NCI-H187 treated with DMSO at 0.1 percent for 48 hours (cell line): ENCODE measurements at regions not wholly inside any gene's neighbourhood (a gene's known extent, or its start where the extent isn't known, plus 50 kb on each side); places are given as distances from the start of the nearest gene placed in this dataset.
"Not testable (repeated sequence)": the region's sequence is repeated elsewhere in the genome, so short reads cannot be mapped to it uniquely, and the experiment has no call there.

ENCODE experiments used
- DNase-seq: peaks from one replicate; lab custom pipeline; 2025; lab: John Stamatoyannopoulos, UW

- DNase-seq: no peak
These were observed 213.3 kb upstream of the IGFBP3 start for GRCh38 chr7:46134385-46134784.

GRCh38 chr7:46133751-46134150, 212.7 kb upstream of the IGFBP3 start:
- no peak for DNase-seq

GRCh38 chr7:46133072-46133471, 212.0 kb upstream of the IGFBP3 start:
- DNase-seq: no peak

- no peak for DNase-seq
These were observed 211.1 kb upstream of the IGFBP3 start for GRCh38 chr7:46131916-46132795.

GRCh38 chr7:46129831-46130230, 208.8 kb upstream of the IGFBP3 start:
- no peak for DNase-seq

- DNase-seq: no peak
These were observed 206.7 kb upstream of the IGFBP3 start for GRCh38 chr7:46127814-46128213.

GRCh38 chr7:46126675-46127300, 205.7 kb upstream of the IGFBP3 start:
- DNase-seq: no peak

GRCh38 chr7:46123756-46124343, 202.8 kb upstream of the IGFBP3 start:
- DNase-seq: no peak

GRCh38 chr7:46115410-46115809, 194.3 kb upstream of the IGFBP3 start:
- no peak for DNase-seq

GRCh38 chr7:46109437-46109836, 188.4 kb upstream of the IGFBP3 start:
- no peak for DNase-seq

GRCh38 chr7:46108272-46108671, 187.2 kb upstream of the IGFBP3 start:
- DNase-seq: no peak

GRCh38 chr7:46107610-46108217, 186.6 kb upstream of the IGFBP3 start:
- no peak for DNase-seq

- DNase-seq: no peak
These were observed 179.4 kb upstream of the IGFBP3 start for GRCh38 chr7:46100521-46100920.

GRCh38 chr7:46099076-46099475, 178.0 kb upstream of the IGFBP3 start:
- DNase-seq: no peak

- DNase-seq: no peak
These were observed 170.0 kb upstream of the IGFBP3 start for GRCh38 chr7:46091071-46091470.

GRCh38 chr7:46089281-46089680, 168.2 kb upstream of the IGFBP3 start:
- no peak for DNase-seq

- DNase-seq: not testable (repeated sequence)
These were observed 167.4 kb upstream of the IGFBP3 start for GRCh38 chr7:46088486-46088885.

- DNase-seq: no peak
These were observed 159.6 kb upstream of the IGFBP3 start for GRCh38 chr7:46080595-46081159.

- no peak for DNase-seq
These were observed 158.3 kb upstream of the IGFBP3 start for GRCh38 chr7:46079421-46079820.

- no peak for DNase-seq
These were observed 155.5 kb upstream of the IGFBP3 start for GRCh38 chr7:46076527-46076926.

GRCh38 chr7:46072722-46073121, 151.7 kb upstream of the IGFBP3 start:
- no peak for DNase-seq

- no peak for DNase-seq
These were observed 150.5 kb upstream of the IGFBP3 start for GRCh38 chr7:46071601-46072000.
